ENCODE measurements at regions not wholly inside any gene's neighbourhood (a gene's known extent, or its start where the extent isn't known, plus 50 kb on each side); places are given as distances from the start of the nearest gene placed in this dataset.

DNA sequence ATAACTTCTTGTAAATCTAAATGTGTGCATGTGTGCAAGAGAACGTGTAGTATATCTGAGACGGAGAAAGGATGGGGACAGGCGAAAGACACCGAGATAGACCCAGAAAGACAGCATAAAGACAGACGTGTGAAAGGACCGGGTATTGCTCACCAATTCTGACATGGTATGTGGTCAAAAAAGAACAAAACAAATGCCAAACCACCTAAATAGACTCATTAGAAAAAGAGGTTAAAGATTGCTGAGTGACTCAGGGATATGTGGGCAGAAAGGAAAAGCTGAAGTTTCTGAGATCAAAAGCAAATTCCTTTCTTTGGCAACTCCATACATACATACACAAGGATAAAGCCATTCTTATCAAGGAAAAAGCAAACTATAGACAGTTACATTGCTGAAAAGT lies 179.7 kb upstream of the TSC22D1 start:
- Mint-ChIP-seq H3K36me3 (ENCODE audit: low read depth) (no peaks in the 10 kb centered on the region), H3K9me3 (ENCODE audit: low read depth) (no peaks in the 10 kb centered on the region), H3K27ac (ENCODE audit: unreplicated experiment) (peak overlapping the region; percentile 39), H3K4me3 (ENCODE audit: unreplicated experiment) (no peak overlapping the region), H3K27me3 (ENCODE audit: low read depth) (no peaks in the 10 kb centered on the region), H3K4me1 (ENCODE audit: low read depth) (peaks cover 34% of the 10 kb centered on the region)
- TF ChIP-seq CTCF (IDR thresholded peaks at IDR 0.05) = no peak
- no peak for DNase-seq (ENCODE audit: low spot score)

GRCh38 chr13:44752164-44752563 lies 176.0 kb upstream of the TSC22D1 start:
- peaks cover 18% of the 10 kb centered on the region for H3K4me1 Mint-ChIP-seq (ENCODE audit: low read depth)
- H3K36me3 Mint-ChIP-seq (ENCODE audit: low read depth) = no peaks in the 10 kb centered on the region
- no peaks in the 10 kb centered on the region for H3K27me3 Mint-ChIP-seq (ENCODE audit: low read depth)
- no peaks in the 10 kb centered on the region for H3K9me3 Mint-ChIP-seq (ENCODE audit: low read depth)
- no peak for DNase-seq (ENCODE audit: low spot score)
- H3K4me3 Mint-ChIP-seq (ENCODE audit: unreplicated experiment) = no peak overlapping the region
- H3K27ac Mint-ChIP-seq (ENCODE audit: unreplicated experiment) = no peak overlapping the region
- no peak for TF ChIP-seq CTCF (IDR thresholded peaks at IDR 0.05)

DNA sequence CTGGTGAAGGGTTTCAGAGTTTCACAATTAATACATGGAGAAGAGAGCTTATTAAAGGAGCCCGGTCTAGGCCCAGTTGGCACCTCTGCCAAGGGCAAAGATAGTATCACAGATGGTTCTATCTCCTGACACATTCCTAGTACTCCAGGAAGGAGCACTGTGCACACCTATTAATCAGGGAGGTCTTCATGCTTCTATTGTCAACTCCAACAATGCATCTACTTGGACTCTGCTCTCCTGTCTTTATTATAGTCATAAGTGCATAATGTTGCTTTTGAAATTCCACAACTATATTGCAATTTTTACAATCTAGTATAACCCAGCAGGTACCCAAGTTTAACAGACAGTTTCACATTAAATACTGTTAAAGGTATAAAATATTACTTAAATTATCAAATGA lies 174.5 kb upstream of the TSC22D1 start:
- H3K4me3 Mint-ChIP-seq (ENCODE audit: unreplicated experiment) = no peak overlapping the region
- H3K27ac Mint-ChIP-seq (ENCODE audit: unreplicated experiment) = no peak overlapping the region
- no peak for DNase-seq (ENCODE audit: low spot score)
- H3K9me3 Mint-ChIP-seq (ENCODE audit: low read depth) = no peaks in the 10 kb centered on the region
- H3K4me1 Mint-ChIP-seq (ENCODE audit: low read depth) = peaks cover 18% of the 10 kb centered on the region
- no peaks in the 10 kb centered on the region for H3K36me3 Mint-ChIP-seq (ENCODE audit: low read depth)
- no peaks in the 10 kb centered on the region for H3K27me3 Mint-ChIP-seq (ENCODE audit: low read depth)
- TF ChIP-seq CTCF (IDR thresholded peaks at IDR 0.05) = no peak

DNA sequence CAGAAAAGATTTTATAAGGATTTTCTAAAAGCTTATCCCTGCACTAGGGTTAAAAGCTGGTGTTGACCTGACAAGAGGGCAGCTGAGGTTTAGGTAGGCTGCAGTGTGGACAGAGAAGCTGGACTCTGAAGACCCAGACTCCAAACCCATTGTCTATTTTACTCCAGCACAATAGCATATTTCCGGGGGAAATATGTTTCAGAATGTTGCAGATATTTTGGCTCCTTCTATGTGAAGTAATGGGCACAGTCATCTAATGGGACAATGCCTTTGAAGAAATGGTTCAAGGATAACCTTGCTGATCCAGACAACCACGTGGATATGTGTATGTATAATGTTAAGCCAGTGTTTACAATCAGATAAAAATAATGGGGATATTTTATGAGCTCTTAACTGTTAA lies 173.8 kb upstream of the TSC22D1 start:
- Mint-ChIP-seq H3K27ac (ENCODE audit: unreplicated experiment) (no peak overlapping the region), H3K27me3 (ENCODE audit: low read depth) (no peaks in the 10 kb centered on the region), H3K36me3 (ENCODE audit: low read depth) (no peaks in the 10 kb centered on the region), H3K9me3 (ENCODE audit: low read depth) (no peaks in the 10 kb centered on the region), H3K4me1 (ENCODE audit: low read depth) (peaks cover 18% of the 10 kb centered on the region), H3K4me3 (ENCODE audit: unreplicated experiment) (no peak overlapping the region)
- no peak for TF ChIP-seq CTCF (IDR thresholded peaks at IDR 0.05)
- DNase-seq (ENCODE audit: low spot score) = no peak

- Mint-ChIP-seq H3K4me1 (ENCODE audit: low read depth) (peaks cover 18% of the 10 kb centered on the region), H3K4me3 (ENCODE audit: unreplicated experiment) (no peak overlapping the region), H3K27ac (ENCODE audit: unreplicated experiment) (no peak overlapping the region), H3K27me3 (ENCODE audit: low read depth) (no peaks in the 10 kb centered on the region), H3K9me3 (ENCODE audit: low read depth) (peaks cover 5% of the 10 kb centered on the region), H3K36me3 (ENCODE audit: low read depth) (no peaks in the 10 kb centered on the region)
- no peak for DNase-seq (ENCODE audit: low spot score)
- TF ChIP-seq CTCF (IDR thresholded peaks at IDR 0.05) = no peak
Measured at GRCh38 chr13:44748439-44748838, 172.3 kb upstream of the TSC22D1 start.

Data from chondrocyte (in vitro differentiated cells).